Ishikawa (cell line): ENCODE measurements at regions not wholly inside any gene's neighbourhood (a gene's known extent, or its start where the extent isn't known, plus 50 kb on each side); places are given as distances from the start of the nearest gene placed in this dataset.

ENCODE experiments used
- CEBPB ChIP-seq: IDR thresholded peaks from 2 replicates; pipeline ENCODE4 v1.6.1; 2012
- CREB1 ChIP-seq: IDR thresholded peaks from 2 replicates; pipeline ENCODE4 v1.6.1; 2012; ENCODE audit warnings: low read depth
- EGR1 ChIP-seq: IDR thresholded peaks from 2 replicates; pipeline ENCODE4 v1.6.1; 2012
- EP300 ChIP-seq: IDR thresholded peaks from 2 replicates; pipeline ENCODE4 v1.6.1; 2012; ENCODE audit warnings: borderline replicate concordance
- FOXM1 ChIP-seq: IDR thresholded peaks from 2 replicates; pipeline ENCODE4 v1.6.1; 2012; ENCODE audit warnings: low read depth, borderline replicate concordance
- NFIC ChIP-seq: IDR thresholded peaks from 2 replicates; pipeline ENCODE4 v1.6.1; 2012
- RAD21 ChIP-seq: IDR thresholded peaks from 2 replicates; pipeline ENCODE4 v1.6.1; 2012; ENCODE audit warnings: low read depth
- TAF1 ChIP-seq: IDR thresholded peaks from 2 replicates; pipeline ENCODE4 v1.6.1; 2012; ENCODE audit warnings: low read depth, mild to moderate bottlenecking
- TCF12 ChIP-seq: IDR thresholded peaks from 2 replicates; pipeline ENCODE4 v1.6.1; 2012; ENCODE audit warnings: low read depth
- TEAD4 ChIP-seq: IDR thresholded peaks from 2 replicates; pipeline ENCODE4 v1.6.1; 2012
- YY1 ChIP-seq: IDR thresholded peaks from 2 replicates; pipeline ENCODE4 v1.6.1; 2012; ENCODE audit warnings: low read depth
- ZBTB7A ChIP-seq: IDR thresholded peaks from 2 replicates; pipeline ENCODE4 v1.6.1; 2012; ENCODE audit warnings: low read depth
- TF ChIP-seq, protein P1 (sequence below): IDR thresholded peaks from 2 replicates; pipeline ENCODE4 v1.6.1; 2012
- TF ChIP-seq, protein P2 (sequence below): IDR thresholded peaks from 2 replicates; pipeline ENCODE4 v1.6.1; 2012
- TF ChIP-seq, protein P3 (sequence below): IDR thresholded peaks from 2 replicates; pipeline ENCODE4 v1.6.1; 2012; ENCODE audit warnings: low read depth, mild to moderate bottlenecking

DNA sequence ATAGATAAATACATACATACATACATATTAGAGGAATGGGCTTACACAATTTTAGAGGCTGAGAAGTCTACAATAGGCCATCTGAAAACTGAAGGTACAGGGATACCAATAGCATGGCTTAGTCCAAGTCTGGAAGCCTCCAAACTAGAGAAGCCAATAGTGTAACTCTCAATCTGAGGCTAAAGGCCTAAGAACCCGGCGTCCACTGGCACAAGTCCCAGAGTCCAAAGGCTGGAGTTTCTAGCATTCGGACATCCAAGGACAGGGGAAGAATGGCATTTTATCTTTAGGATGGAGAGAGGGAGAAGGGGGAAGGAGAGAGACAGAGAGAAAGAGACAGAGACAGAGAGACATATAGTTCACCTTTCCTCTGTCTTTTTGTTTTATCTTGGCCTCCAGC lies 63.7 kb upstream of the SYT4 start:
- no peak for TF ChIP-seq TEAD4

DNA sequence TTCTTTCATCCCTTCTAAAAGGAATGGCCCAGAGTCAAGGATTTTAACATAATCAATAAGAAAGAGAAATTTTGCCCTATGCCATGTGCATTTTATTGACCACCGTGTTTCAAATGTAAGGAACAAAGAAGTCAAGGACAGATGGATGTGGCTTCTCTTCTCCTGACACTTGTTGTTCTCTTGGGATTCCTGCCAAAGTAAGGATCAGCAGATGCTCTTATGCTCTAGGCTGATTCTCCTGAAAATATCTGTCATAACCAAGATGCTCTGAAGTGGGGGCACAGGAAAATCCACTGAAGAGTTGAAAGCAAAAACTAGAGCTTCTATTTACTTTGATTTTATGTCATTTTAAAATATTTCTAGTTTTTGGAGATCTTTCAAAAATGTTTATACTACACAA lies 72.9 kb upstream of the SYT4 start:
- TF ChIP-seq YY1 (no peak), EP300 (no peak), FOXM1 (no peak), RAD21 (no peak), CREB1 (no peak), TAF1 (no peak), CEBPB (no peak), NFIC (no peak), TCF12 (no peak), TEAD4 (no peak)
- TF ChIP-seq, protein P1, sequence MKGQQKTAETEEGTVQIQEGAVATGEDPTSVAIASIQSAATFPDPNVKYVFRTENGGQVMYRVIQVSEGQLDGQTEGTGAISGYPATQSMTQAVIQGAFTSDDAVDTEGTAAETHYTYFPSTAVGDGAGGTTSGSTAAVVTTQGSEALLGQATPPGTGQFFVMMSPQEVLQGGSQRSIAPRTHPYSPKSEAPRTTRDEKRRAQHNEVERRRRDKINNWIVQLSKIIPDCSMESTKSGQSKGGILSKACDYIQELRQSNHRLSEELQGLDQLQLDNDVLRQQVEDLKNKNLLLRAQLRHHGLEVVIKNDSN, result no peak
- TF ChIP-seq, protein P2, sequence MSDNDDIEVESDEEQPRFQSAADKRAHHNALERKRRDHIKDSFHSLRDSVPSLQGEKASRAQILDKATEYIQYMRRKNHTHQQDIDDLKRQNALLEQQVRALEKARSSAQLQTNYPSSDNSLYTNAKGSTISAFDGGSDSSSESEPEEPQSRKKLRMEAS, result no peak

DNA sequence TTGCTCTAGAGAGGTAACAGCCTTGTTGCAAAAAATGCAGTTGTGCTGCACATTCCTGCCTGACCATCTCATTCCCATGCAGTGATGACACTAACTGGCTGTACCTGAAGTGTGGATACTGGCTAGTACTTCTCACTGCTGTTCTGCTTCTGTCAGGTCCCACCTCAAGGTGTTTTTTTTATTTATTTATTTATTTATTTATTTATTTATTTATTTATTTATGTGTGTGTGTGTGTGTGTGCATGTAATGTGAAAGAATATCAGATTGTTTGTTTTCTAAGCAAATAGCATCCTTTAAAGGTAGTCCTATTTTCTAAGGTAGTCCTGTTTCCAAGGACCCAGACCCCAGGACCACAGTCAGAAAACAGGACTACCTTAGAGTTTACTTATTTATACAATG lies 87.2 kb upstream of the SYT4 start:
- TF ChIP-seq YY1, result no peak

DNA sequence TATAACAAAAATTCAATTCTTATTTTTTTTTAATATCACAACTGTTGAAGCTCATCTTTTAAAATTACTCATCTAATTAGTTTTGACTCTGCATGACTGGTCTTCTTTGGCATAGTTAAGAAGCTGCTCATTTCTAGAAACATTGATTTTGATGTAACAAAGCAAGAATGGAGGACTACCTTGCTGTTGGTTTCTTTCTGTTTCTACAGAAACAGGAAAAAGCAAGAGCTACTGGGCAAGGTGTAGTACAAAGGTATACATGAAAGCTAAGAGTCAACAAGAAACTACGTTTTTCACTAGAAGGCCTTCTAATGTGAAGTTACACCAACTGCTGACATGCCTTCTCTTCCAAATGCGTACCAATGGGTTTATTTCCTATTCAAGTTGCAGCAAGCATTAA lies 90.6 kb upstream of the SYT4 start:
- TF ChIP-seq NFIC, result no peak
- no peak for TF ChIP-seq EGR1
- no peak for TF ChIP-seq CEBPB
- no peak for TF ChIP-seq TEAD4
- TF ChIP-seq RAD21, result no peak
- no peak for TF ChIP-seq TAF1
- no peak for TF ChIP-seq YY1
- TF ChIP-seq, protein P1, result no peak

DNA sequence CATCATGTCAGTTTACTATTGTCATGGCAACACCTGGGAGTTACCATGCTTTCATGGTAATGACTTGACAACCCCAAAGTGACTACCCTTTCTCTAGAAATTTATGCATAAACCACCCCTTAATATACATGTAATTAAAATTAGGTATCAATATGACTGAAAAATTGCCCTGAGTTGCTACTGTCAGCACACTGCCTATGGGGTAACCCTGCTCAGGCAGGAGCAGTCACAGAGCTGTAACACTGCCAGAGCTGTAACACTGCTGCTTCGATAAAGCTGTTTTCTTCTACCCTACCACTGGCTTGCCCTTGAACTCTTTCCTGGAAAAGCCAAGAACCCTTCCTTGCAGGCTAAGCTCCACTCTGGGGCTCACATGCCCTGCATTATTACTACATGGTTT lies 95.5 kb upstream of the SYT4 start:
- no peak for TF ChIP-seq CEBPB
- TF ChIP-seq EP300, result no peak
- TF ChIP-seq RAD21, result no peak
- no peak for TF ChIP-seq NFIC
- no peak for TF ChIP-seq YY1
- TF ChIP-seq CREB1, result no peak

DNA sequence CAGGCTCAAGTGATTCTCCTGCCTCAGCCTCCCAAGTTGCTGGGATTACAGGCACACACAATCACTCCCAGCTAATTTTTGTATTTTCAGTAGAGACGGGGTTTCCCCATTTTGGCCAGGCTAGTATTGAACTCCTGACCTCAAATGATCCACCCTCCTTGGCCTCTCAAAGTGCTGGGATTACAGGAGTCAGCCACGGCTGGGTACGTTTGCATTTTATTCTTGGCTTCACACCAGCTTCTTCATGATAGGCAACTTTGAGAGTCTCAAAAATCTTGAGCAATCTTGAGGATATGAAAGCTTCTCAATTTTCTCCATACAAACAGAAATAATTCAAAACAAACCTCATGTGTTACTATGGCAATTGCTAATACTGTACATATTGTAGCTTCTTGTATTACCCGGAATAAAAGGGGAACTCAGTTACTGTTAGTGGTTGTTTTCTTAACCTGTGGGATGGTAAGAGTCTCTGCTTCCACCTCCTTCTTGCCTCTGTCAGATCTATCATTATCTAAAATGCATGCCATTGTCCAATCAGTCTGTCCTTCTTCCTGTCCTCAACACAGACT lies 102.9 kb upstream of the SYT4 start:
- TF ChIP-seq TCF12, result no peak
- no peak for TF ChIP-seq EP300
- no peak for TF ChIP-seq RAD21
- no peak for TF ChIP-seq TAF1
- no peak for TF ChIP-seq CEBPB
- TF ChIP-seq, protein P2, result no peak
- TF ChIP-seq TEAD4, result no peak
- TF ChIP-seq ZBTB7A, result no peak
- TF ChIP-seq, protein P1, result no peak
- no peak for TF ChIP-seq EGR1
- TF ChIP-seq YY1, result no peak

DNA sequence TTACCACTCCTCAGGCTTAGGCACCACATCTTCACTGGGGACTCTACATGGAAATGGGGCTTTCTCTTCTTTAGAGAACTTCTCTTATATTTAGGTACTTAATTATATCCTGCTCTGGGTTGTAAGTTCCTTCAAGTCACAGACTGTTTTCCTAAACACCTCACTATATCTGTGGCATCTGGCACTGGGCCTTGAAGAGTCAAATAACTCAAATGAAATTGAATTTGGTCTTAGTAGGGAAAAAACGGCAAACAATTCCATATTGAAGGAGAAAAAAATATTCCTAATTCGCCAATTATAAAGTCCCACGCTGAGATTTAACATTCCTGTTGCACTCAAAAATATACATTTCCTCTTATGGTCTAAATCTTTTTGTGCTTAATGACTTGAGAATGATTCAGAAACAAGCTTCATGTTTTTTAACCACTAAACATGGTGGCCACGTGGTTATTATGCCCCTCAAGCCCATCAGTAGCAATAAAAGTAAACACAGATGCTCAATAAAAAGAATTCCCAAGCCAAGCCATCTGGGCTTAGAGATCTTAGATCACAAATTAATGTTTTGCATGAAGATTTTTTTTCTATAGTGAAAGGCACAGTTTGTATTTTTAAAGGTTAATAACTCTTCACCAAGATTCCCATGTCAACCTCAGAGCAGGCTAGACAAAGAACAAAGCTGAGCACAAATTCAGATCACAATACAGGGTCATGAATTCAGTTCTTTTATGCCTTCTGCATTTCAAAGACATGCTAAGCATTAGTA lies 105.5 kb upstream of the SYT4 start:
- no peak for TF ChIP-seq CEBPB
- no peak for TF ChIP-seq EGR1
- TF ChIP-seq, protein P2, result no peak
- no peak for TF ChIP-seq EP300
- TF ChIP-seq, protein P3, sequence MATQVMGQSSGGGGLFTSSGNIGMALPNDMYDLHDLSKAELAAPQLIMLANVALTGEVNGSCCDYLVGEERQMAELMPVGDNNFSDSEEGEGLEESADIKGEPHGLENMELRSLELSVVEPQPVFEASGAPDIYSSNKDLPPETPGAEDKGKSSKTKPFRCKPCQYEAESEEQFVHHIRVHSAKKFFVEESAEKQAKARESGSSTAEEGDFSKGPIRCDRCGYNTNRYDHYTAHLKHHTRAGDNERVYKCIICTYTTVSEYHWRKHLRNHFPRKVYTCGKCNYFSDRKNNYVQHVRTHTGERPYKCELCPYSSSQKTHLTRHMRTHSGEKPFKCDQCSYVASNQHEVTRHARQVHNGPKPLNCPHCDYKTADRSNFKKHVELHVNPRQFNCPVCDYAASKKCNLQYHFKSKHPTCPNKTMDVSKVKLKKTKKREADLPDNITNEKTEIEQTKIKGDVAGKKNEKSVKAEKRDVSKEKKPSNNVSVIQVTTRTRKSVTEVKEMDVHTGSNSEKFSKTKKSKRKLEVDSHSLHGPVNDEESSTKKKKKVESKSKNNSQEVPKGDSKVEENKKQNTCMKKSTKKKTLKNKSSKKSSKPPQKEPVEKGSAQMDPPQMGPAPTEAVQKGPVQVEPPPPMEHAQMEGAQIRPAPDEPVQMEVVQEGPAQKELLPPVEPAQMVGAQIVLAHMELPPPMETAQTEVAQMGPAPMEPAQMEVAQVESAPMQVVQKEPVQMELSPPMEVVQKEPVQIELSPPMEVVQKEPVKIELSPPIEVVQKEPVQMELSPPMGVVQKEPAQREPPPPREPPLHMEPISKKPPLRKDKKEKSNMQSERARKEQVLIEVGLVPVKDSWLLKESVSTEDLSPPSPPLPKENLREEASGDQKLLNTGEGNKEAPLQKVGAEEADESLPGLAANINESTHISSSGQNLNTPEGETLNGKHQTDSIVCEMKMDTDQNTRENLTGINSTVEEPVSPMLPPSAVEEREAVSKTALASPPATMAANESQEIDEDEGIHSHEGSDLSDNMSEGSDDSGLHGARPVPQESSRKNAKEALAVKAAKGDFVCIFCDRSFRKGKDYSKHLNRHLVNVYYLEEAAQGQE, result no peak
- TF ChIP-seq NFIC, result no peak
- no peak for TF ChIP-seq TAF1
- TF ChIP-seq ZBTB7A, result no peak
- no peak for TF ChIP-seq CREB1
- TF ChIP-seq TEAD4, result no peak
- no peak for TF ChIP-seq FOXM1
- no peak for TF ChIP-seq TCF12
- no peak for TF ChIP-seq RAD21
- TF ChIP-seq YY1, result no peak
- TF ChIP-seq, protein P1, result no peak
